ENCODE measurements at regions not wholly inside any gene's neighbourhood (a gene's known extent, or its start where the extent isn't known, plus 50 kb on each side); places are given as distances from the start of the nearest gene placed in this dataset.

DNA sequence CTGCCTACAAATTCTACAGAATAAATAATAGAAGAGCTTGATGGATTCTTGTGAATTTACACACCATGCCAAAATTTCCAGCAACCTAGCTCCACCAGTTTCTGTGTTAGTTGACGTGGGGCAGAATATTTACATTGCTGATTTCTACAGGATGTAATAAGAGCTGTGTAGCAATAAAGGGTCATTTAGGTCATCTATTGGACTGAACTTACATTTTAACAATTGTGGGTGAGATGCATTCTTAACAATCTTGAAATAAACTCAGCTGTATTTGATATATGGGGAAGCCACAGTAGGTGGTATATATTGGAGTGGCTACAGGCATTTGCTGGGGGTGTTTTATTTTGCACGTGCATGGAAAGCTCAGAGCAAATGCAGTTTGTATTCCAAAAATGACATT is 655.3 kb downstream of the IQCM start (continued):
- TF ChIP-seq ZIK1 (CRISPR knock-in tag; IDR thresholded peaks at IDR 0.05; ENCODE audit: borderline replicate concordance, low read depth) (no peak), ZNF20 (CRISPR knock-in tag; IDR thresholded peaks at IDR 0.05) (no peak), MYNN (CRISPR knock-in tag; IDR thresholded peaks at IDR 0.05; ENCODE audit: low read depth) (no peak)

DNA sequence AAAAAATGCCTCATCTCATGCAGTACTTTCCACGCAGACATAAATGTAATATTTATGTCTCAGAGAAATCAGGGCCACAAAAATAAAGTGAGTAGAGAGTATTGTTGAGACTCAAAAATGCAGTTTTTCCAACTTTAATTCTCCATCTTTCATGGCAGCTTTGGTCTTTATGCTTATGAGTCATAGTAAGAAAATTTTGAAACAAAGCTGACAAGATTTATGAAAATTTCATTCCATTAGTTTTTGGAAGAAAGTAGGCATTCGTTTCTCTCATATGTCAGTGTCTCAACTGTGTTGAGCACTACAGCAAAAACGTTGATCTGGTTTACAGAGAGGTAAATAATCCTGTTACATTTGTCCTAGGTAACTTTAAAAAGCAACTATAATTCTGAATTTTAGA is 656.8 kb downstream of the IQCM start:
- WGBS (ENCODE audit: low lambda C conversion rate) = 0% methylated on average over 3 of the region's 3 CpGs
- Histone ChIP-seq H3K4me3 (replicated peaks in 1 of 3; ENCODE audit: insufficient read depth in 1 of 3, low read depth in 2 of 3, low read length in 3 of 3) (no peak overlapping the region), H3K79me2 (ENCODE audit: insufficient read depth, low read length) (no peaks in the 10 kb centered on the region), H3K4me2 (ENCODE audit: low read depth, low read length) (no peak overlapping the region), H3K4me1 (ENCODE audit: insufficient read depth, low read length) (no peaks in the 10 kb centered on the region), H3K27me3 (ENCODE audit: control insufficient read depth in 1 of 2, insufficient read depth in 2 of 2, low read length in 2 of 2) (no peaks in the 10 kb centered on the region; a peak in 1 of 5 replicates), H2AFZ (ENCODE audit: low read length) (no peak overlapping the region), H3K27ac (ENCODE audit: extremely low read length, insufficient read depth, low read length) (no peak overlapping the region), H4K20me1 (ENCODE audit: insufficient read depth, low read length) (no peaks in the 10 kb centered on the region), H3K9me3 (ENCODE audit: low read length) (peaks cover 5% of the 10 kb centered on the region; the same call in 1 of the 2 replicates), H3K9ac (ENCODE audit: insufficient read depth, low read depth, low read length) (no peak overlapping the region), H3K36me3 (replicated peaks in 1 of 2; ENCODE audit: control insufficient read depth in 1 of 2, insufficient read depth in 2 of 2, low read length in 2 of 2) (no peaks in the 10 kb centered on the region)
- in situ Hi-C loops (cut with HindIII; ENCODE audit: extremely low pct_ligation_motif_present, low pct_unique_long_range_greater_than_20kb) = no loop called here
- ATAC-seq (no peak), FAIRE-seq (no peak), DNase-seq (ENCODE audit: low spot score) (no peak)
- CTCF ChIA-PET (ENCODE audit: low intra/inter-chr PET ratio, low total read pairs) = no interaction called here
- BruUV-seq (replicated peaks) = no TSS peak
- TF ChIP-seq, protein P1, sequence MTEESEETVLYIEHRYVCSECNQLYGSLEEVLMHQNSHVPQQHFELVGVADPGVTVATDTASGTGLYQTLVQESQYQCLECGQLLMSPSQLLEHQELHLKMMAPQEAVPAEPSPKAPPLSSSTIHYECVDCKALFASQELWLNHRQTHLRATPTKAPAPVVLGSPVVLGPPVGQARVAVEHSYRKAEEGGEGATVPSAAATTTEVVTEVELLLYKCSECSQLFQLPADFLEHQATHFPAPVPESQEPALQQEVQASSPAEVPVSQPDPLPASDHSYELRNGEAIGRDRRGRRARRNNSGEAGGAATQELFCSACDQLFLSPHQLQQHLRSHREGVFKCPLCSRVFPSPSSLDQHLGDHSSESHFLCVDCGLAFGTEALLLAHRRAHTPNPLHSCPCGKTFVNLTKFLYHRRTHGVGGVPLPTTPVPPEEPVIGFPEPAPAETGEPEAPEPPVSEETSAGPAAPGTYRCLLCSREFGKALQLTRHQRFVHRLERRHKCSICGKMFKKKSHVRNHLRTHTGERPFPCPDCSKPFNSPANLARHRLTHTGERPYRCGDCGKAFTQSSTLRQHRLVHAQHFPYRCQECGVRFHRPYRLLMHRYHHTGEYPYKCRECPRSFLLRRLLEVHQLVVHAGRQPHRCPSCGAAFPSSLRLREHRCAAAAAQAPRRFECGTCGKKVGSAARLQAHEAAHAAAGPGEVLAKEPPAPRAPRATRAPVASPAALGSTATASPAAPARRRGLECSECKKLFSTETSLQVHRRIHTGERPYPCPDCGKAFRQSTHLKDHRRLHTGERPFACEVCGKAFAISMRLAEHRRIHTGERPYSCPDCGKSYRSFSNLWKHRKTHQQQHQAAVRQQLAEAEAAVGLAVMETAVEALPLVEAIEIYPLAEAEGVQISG (CRISPR knock-in tag; IDR thresholded peaks at IDR 0.05) = no peak
- TF ChIP-seq SATB2 (CRISPR knock-in tag; IDR thresholded peaks at IDR 0.05) (no peak), MED13 (CRISPR knock-in tag; IDR thresholded peaks at IDR 0.05) (no peak)
- intact Hi-C loops (cut with micrococcal nuclease; ENCODE audit: unreplicated experiment) = no loop called here
- POLR2A ChIA-PET = no interaction called here

Data from HepG2 (cell line).